SK-N-SH treated with all-trans-retinoic acid at 6 μM for 48 hours (cell line): ENCODE measurements at regions not wholly inside any gene's neighbourhood (a gene's known extent, or its start where the extent isn't known, plus 50 kb on each side); places are given as distances from the start of the nearest gene placed in this dataset.

Experiments
- ATAC-seq: fragments of 200-7000 bp; cut with Tn5 transposase; 3 replicates; pipeline ENCODE4 v1.9.1; 2020; ENCODE audit warnings: mild to moderate bottlenecking, moderate library complexity
- ARNTL ChIP-seq: fragments of 450-650 bp; formaldehyde crosslinking; IDR thresholded peaks from 2 replicates; pipeline ENCODE4 v1.5.0; 2020; ENCODE audit warnings: low read depth, mild to moderate bottlenecking, moderate library complexity, borderline replicate concordance
- BACH2 ChIP-seq: fragments of 250-450 bp; sonication (Bioruptor Pico); IDR thresholded peaks from 2 replicates; pipeline ENCODE4 v1.9.0; 2021; ENCODE audit warnings: mild to moderate bottlenecking, borderline replicate concordance
- ESRRG ChIP-seq: fragments of 250-450 bp; sonication (Bioruptor Pico); IDR thresholded peaks from 2 replicates; pipeline ENCODE4 v1.6.1; 2021; ENCODE audit warnings: mild to moderate bottlenecking
- GLIS3 ChIP-seq: fragments of 250-450 bp; sonication (Bioruptor Pico); IDR thresholded peaks from 2 replicates; pipeline ENCODE4 v1.5.0; 2020; ENCODE audit warnings: mild to moderate bottlenecking, moderate library complexity
- ISL1 ChIP-seq: fragments of 250-450 bp; sonication (Bioruptor Pico); IDR thresholded peaks from 2 replicates; pipeline ENCODE4 v2.1.2; 2022; ENCODE audit warnings: mild to moderate bottlenecking, moderate library complexity
- OSR1 ChIP-seq: fragments of 250-450 bp; sonication (Bioruptor Pico); IDR thresholded peaks from 2 replicates; pipeline ENCODE4 v1.8.0; 2022; ENCODE audit warnings: moderate library complexity, mild to moderate bottlenecking, inconsistent platforms
- PPARA ChIP-seq: fragments of 250-450 bp; sonication (Bioruptor Pico); IDR thresholded peaks from 2 replicates; pipeline ENCODE4 v1.5.0; 2020; ENCODE audit warnings: mild to moderate bottlenecking, borderline replicate concordance
- SNAI2 ChIP-seq: fragments of 250-450 bp; sonication (Bioruptor Pico); IDR thresholded peaks from 2 replicates; pipeline ENCODE4 v1.5.0; 2020; ENCODE audit warnings: mild to moderate bottlenecking, moderate library complexity
- TCF4 ChIP-seq: fragments of 250-450 bp; sonication (Bioruptor Pico); IDR thresholded peaks from 2 replicates; pipeline ENCODE4 v1.8.0; 2021; ENCODE audit warnings: mild to moderate bottlenecking, moderate library complexity, borderline replicate concordance
- TOX ChIP-seq: fragments of 250-450 bp; sonication (Bioruptor Pico); IDR thresholded peaks from 2 replicates; pipeline ENCODE4 v1.8.0; 2021; ENCODE audit warnings: mild to moderate bottlenecking, moderate library complexity, borderline replicate concordance
- ZC3H10 ChIP-seq: fragments of 250-450 bp; sonication (Bioruptor Pico); IDR thresholded peaks from 2 replicates; pipeline ENCODE4 v1.5.1; 2021; ENCODE audit warnings: mild to moderate bottlenecking, moderate library complexity
- ZFP3 ChIP-seq: fragments of 250-450 bp; sonication (Bioruptor Pico); IDR thresholded peaks from 2 replicates; pipeline ENCODE4 v1.5.0; 2020; ENCODE audit warnings: mild to moderate bottlenecking, moderate library complexity
- ZFP30 ChIP-seq: fragments of 450-650 bp; formaldehyde crosslinking; IDR thresholded peaks from 2 replicates; pipeline ENCODE4 v1.5.0; 2022; ENCODE audit warnings: mild to moderate bottlenecking, moderate library complexity
- ZNF565 ChIP-seq: fragments of 450-650 bp; formaldehyde crosslinking; conservative IDR thresholded peaks from 2 replicates; pipeline ENCODE4 v1.5.0; 2020; ENCODE audit warnings: low read depth, mild to moderate bottlenecking, moderate library complexity
- ZNF70 ChIP-seq: fragments of 450-650 bp; formaldehyde crosslinking; IDR thresholded peaks from 2 replicates; pipeline ENCODE4 v1.5.0; 2020; ENCODE audit warnings: mild to moderate bottlenecking, moderate library complexity
- ZNF8 ChIP-seq: fragments of 450-650 bp; formaldehyde crosslinking; IDR thresholded peaks from 2 replicates; pipeline ENCODE4 v1.5.0; 2020; ENCODE audit warnings: mild to moderate bottlenecking, moderate library complexity
- TF ChIP-seq, protein P1 (sequence below): fragments of 250-450 bp; sonication (Bioruptor Pico); IDR thresholded peaks from 2 replicates; pipeline ENCODE4 v1.5.1; 2020; ENCODE audit warnings: low read depth, mild to moderate bottlenecking, moderate library complexity
- TF ChIP-seq, protein P2 (sequence below): fragments of 250-450 bp; sonication (Bioruptor Pico); IDR thresholded peaks from 2 replicates; pipeline ENCODE4 v1.5.1; 2021; ENCODE audit warnings: mild to moderate bottlenecking, moderate library complexity
- TF ChIP-seq, protein P3 (sequence below): fragments of 250-450 bp; sonication (Bioruptor Pico); IDR thresholded peaks from 2 replicates; pipeline ENCODE4 v1.5.0; 2020; ENCODE audit warnings: mild to moderate bottlenecking, moderate library complexity
- TF ChIP-seq, protein P4 (sequence below): fragments of 250-450 bp; sonication (Bioruptor Pico); IDR thresholded peaks from 2 replicates; pipeline ENCODE4 v1.8.0; 2020; ENCODE audit warnings: mild to moderate bottlenecking, moderate library complexity, borderline replicate concordance

DNA sequence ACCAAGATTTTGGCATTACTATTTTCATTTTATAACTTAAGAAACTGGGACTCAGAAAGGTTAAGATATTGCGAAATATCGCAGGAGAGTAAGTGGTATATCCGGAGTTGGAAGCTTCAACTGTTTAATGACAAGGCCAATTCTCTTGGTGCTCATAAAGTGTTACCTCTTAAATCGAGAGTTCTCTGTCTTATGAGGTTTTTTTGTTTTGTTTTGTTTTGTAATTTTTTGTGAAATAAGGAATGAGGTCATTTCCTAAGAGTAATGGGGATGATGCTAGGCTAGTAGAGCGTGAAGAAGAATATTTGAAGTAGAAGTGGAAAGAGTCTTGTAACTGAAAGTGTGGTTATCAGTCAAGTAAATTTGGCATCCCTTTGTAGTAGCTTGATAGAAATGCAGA is 183.2 kb upstream of the DAB2 start:
- no peak for ATAC-seq

DNA sequence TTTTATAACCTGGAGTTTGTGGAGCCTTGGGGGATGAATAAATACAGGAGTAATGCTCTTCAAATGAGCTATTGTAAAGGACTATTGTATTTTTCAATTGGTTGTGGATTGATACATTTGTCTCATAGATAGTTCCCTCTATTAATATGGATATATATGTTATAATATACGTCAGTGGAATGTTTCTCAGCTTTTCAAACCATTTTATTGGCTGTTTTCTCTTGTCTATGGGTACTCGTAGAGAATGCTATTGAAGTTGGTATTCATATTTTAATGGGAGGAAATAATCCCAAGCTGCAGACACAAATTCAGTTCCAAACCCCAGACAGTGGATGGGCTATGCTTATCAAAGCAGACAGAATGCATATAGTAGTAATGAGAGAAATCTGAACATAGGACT is 181.8 kb upstream of the DAB2 start:
- ATAC-seq: no peak
- TF ChIP-seq TOX (CRISPR knock-in tag) (no peak), TCF4 (CRISPR knock-in tag) (no peak), GLIS3 (CRISPR knock-in tag) (no peak), OSR1 (CRISPR knock-in tag) (no peak), BACH2 (CRISPR knock-in tag) (no peak), PPARA (no peak), ZC3H10 (no peak), ZNF8 (CRISPR knock-in tag) (no peak), ZNF70 (CRISPR knock-in tag) (no peak), ZNF565 (no peak), SNAI2 (no peak), ISL1 (no peak), ZFP30 (CRISPR knock-in tag) (no peak), ZFP3 (no peak)
- TF ChIP-seq, protein P1, sequence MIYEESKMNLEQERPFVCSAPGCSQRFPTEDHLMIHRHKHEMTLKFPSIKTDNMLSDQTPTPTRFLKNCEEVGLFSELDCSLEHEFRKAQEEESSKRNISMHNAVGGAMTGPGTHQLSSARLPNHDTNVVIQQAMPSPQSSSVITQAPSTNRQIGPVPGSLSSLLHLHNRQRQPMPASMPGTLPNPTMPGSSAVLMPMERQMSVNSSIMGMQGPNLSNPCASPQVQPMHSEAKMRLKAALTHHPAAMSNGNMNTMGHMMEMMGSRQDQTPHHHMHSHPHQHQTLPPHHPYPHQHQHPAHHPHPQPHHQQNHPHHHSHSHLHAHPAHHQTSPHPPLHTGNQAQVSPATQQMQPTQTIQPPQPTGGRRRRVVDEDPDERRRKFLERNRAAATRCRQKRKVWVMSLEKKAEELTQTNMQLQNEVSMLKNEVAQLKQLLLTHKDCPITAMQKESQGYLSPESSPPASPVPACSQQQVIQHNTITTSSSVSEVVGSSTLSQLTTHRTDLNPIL (CRISPR knock-in tag): no peak
- TF ChIP-seq, protein P2, sequence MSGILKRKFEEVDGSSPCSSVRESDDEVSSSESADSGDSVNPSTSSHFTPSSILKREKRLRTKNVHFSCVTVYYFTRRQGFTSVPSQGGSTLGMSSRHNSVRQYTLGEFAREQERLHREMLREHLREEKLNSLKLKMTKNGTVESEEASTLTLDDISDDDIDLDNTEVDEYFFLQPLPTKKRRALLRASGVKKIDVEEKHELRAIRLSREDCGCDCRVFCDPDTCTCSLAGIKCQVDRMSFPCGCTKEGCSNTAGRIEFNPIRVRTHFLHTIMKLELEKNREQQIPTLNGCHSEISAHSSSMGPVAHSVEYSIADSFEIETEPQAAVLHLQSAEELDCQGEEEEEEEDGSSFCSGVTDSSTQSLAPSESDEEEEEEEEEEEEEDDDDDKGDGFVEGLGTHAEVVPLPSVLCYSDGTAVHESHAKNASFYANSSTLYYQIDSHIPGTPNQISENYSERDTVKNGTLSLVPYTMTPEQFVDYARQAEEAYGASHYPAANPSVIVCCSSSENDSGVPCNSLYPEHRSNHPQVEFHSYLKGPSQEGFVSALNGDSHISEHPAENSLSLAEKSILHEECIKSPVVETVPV (CRISPR knock-in tag): no peak
- TF ChIP-seq, protein P3, sequence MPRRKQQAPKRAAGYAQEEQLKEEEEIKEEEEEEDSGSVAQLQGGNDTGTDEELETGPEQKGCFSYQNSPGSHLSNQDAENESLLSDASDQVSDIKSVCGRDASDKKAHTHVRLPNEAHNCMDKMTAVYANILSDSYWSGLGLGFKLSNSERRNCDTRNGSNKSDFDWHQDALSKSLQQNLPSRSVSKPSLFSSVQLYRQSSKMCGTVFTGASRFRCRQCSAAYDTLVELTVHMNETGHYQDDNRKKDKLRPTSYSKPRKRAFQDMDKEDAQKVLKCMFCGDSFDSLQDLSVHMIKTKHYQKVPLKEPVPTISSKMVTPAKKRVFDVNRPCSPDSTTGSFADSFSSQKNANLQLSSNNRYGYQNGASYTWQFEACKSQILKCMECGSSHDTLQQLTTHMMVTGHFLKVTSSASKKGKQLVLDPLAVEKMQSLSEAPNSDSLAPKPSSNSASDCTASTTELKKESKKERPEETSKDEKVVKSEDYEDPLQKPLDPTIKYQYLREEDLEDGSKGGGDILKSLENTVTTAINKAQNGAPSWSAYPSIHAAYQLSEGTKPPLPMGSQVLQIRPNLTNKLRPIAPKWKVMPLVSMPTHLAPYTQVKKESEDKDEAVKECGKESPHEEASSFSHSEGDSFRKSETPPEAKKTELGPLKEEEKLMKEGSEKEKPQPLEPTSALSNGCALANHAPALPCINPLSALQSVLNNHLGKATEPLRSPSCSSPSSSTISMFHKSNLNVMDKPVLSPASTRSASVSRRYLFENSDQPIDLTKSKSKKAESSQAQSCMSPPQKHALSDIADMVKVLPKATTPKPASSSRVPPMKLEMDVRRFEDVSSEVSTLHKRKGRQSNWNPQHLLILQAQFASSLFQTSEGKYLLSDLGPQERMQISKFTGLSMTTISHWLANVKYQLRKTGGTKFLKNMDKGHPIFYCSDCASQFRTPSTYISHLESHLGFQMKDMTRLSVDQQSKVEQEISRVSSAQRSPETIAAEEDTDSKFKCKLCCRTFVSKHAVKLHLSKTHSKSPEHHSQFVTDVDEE: no peak
- TF ChIP-seq, all 23 proteins: peak for 0

More for the DNA sequence above, 183.2 kb upstream of the DAB2 start:
- no peak for TF ChIP-seq ZNF70 (CRISPR knock-in tag)
- TF ChIP-seq ARNTL: no peak
- no peak for TF ChIP-seq GLIS3 (CRISPR knock-in tag)
- TF ChIP-seq ZC3H10: no peak
- TF ChIP-seq, protein P4, sequence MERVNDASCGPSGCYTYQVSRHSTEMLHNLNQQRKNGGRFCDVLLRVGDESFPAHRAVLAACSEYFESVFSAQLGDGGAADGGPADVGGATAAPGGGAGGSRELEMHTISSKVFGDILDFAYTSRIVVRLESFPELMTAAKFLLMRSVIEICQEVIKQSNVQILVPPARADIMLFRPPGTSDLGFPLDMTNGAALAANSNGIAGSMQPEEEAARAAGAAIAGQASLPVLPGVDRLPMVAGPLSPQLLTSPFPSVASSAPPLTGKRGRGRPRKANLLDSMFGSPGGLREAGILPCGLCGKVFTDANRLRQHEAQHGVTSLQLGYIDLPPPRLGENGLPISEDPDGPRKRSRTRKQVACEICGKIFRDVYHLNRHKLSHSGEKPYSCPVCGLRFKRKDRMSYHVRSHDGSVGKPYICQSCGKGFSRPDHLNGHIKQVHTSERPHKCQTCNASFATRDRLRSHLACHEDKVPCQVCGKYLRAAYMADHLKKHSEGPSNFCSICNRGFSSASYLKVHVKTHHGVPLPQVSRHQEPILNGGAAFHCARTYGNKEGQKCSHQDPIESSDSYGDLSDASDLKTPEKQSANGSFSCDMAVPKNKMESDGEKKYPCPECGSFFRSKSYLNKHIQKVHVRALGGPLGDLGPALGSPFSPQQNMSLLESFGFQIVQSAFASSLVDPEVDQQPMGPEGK (CRISPR knock-in tag): no peak
- TF ChIP-seq ZNF8 (CRISPR knock-in tag): no peak
- TF ChIP-seq ISL1: no peak
- TF ChIP-seq BACH2 (CRISPR knock-in tag): no peak

DNA sequence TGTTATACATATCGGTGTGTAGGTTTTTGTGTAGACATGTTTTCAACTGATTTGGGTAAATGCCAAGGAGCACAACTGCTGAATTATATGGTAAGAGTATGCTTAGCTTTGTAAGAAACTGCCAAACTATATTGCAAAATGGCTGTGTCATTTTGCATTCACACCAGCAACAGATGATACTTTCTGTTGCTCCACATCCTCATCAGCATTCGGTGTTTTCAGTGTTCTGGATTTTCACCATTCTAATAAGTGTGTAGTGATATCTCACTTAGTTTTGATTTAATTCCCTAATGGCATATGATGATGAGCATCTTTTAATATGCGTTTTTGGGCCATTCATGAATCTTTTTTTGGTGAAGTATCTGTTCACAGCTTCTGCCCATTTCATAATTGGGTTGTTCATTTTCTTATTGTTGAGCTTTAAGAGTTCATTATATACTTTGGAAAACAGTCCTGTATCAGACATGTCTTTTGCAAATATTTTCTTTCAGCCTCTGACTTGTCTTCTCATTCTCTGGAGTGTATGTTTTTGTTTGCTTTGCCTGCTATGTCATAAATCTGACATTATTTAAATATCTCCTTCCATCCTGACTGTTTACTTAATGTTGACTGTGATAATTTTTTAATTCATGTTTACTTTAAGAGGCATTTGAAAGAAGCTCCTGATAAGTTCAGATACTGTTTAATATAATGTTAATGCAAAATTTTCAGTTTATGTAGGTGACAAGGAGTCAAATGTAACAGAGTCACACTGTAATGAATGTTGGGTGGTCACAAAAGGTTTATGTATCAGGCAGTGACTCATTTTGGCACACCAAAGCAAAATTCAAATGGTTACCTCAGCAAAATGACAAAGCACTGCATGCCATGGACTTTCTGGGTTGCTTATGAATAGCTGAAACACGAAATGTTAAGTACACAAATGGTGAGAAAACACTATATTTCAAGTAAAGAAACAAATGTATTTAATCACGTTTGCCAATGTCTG is 181.1 kb upstream of the DAB2 start:
- ATAC-seq: no peak
- TF ChIP-seq ARNTL (no peak), ZFP30 (CRISPR knock-in tag) (no peak), ISL1 (no peak), TCF4 (CRISPR knock-in tag) (no peak), TOX (CRISPR knock-in tag) (no peak), BACH2 (CRISPR knock-in tag) (no peak)

DNA sequence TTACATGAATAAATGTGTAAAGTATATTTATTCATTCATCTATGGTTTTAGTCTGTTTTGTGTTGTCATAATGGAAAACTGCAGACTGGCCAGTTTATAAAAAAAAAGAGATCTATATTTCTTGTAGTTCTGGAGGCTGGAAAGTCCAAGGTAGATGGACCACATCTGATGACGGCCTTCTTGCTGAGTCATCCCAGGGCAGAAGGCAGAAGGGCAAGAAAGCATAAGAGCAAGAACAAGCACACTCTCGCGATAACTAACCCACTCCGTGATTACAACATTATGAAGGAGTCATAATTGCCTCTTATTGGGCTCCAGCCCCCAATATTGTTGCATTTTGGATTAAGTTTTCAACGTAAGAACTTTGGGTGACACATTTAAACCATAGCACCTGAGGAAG is 180.4 kb upstream of the DAB2 start:
- ATAC-seq: no peak
- TF ChIP-seq ESRRG (CRISPR knock-in tag): no peak
- no peak for TF ChIP-seq ZNF565
- TF ChIP-seq, protein P3: no peak
- TF ChIP-seq ZFP30 (CRISPR knock-in tag): no peak
- no peak for TF ChIP-seq TCF4 (CRISPR knock-in tag)
- no peak for TF ChIP-seq ZNF70 (CRISPR knock-in tag)
